Activated CD4-positive, alpha-beta memory T cell treated with anti-CD3 and anti-CD28 coated beads for 36 hours (primary cell): ENCODE measurements at regions not wholly inside any gene's neighbourhood (a gene's known extent, or its start where the extent isn't known, plus 50 kb on each side); places are given as distances from the start of the nearest gene placed in this dataset.

Experiments used
- CTCF ChIA-PET: fragments of 350-600 bp; sonication (Branson Sonifier 250); formaldehyde crosslinking; loops from one replicate; lab custom pipeline; 2021; ENCODE audit warnings: antibody characterized with exemption, inconsistent platforms; lab: Charles Lee
- POLR2A ChIA-PET: fragments of 350-600 bp; sonication (Branson Sonifier 250); formaldehyde crosslinking; loops from one replicate; lab custom pipeline; 2021; ENCODE audit warnings: antibody characterized with exemption; lab: Charles Lee
- DNase-seq: peaks from one replicate; pipeline ENCODE4 v3.0.0-alpha.2; 2020
- H3K27ac Mint-ChIP-seq: one replicate; pipeline ENCODE4 v1.8.0; 2021; ENCODE audit warnings: mixed read lengths
- H3K27me3 Mint-ChIP-seq: one replicate; pipeline ENCODE4 v1.8.0; 2021; ENCODE audit warnings: mixed read lengths
- H3K36me3 Mint-ChIP-seq: one replicate; pipeline ENCODE4 v1.8.0; 2021; ENCODE audit warnings: mixed read lengths
- H3K4me1 Mint-ChIP-seq: one replicate; pipeline ENCODE4 v1.8.0; 2021; ENCODE audit warnings: low read depth, mixed read lengths
- H3K4me3 Mint-ChIP-seq: one replicate; pipeline ENCODE4 v1.8.0; 2021; ENCODE audit warnings: mild to moderate bottlenecking, mixed read lengths
- H3K9me3 Mint-ChIP-seq: one replicate; pipeline ENCODE4 v1.8.0; 2021; ENCODE audit warnings: mixed read lengths
- intact Hi-C: fragments of 100-400 bp; cut with micrococcal nuclease; formaldehyde crosslinking; loops from one replicate; pipeline ENCODE4 v1.15.1; 2023

- no peak for DNase-seq
- H3K27me3 Mint-ChIP-seq = no peaks in the 10 kb centered on the region
- H3K36me3 Mint-ChIP-seq = no peaks in the 10 kb centered on the region
- intact Hi-C loops = no loop called here
- no peak overlapping the region for H3K27ac Mint-ChIP-seq
- H3K4me1 Mint-ChIP-seq = no peaks in the 10 kb centered on the region
- H3K4me3 Mint-ChIP-seq = no peak overlapping the region
- POLR2A ChIA-PET = no interaction called here
- H3K9me3 Mint-ChIP-seq = peaks cover 7% of the 10 kb centered on the region
- CTCF ChIA-PET = no interaction called here
Measured at GRCh38 chr7:110210941-110211608, 879.9 kb upstream of the LRRN3 start.

- ChIA-PET POLR2A (no interaction called here), CTCF (no interaction called here)
- DNase-seq = no peak
- intact Hi-C loops = no loop called here
- H3K27ac Mint-ChIP-seq = no peak overlapping the region
- H3K36me3 Mint-ChIP-seq = no peaks in the 10 kb centered on the region
- H3K27me3 Mint-ChIP-seq = no peaks in the 10 kb centered on the region
- H3K4me1 Mint-ChIP-seq = no peaks in the 10 kb centered on the region
- H3K4me3 Mint-ChIP-seq = no peak overlapping the region
- no peaks in the 10 kb centered on the region for H3K9me3 Mint-ChIP-seq
Measured at GRCh38 chr7:110224643-110225042, 866.3 kb upstream of the LRRN3 start.

- Mint-ChIP-seq H3K9me3 (peaks cover 5% of the 10 kb centered on the region), H3K27ac (no peak overlapping the region), H3K36me3 (no peaks in the 10 kb centered on the region), H3K4me3 (no peak overlapping the region), H3K4me1 (no peaks in the 10 kb centered on the region), H3K27me3 (no peaks in the 10 kb centered on the region)
- intact Hi-C loops = no loop called here
- no peak for DNase-seq
- CTCF ChIA-PET = no interaction called here
- POLR2A ChIA-PET = no interaction called here
Measured at GRCh38 chr7:110246118-110246517, 844.8 kb upstream of the LRRN3 start.

GRCh38 chr7:110253093-110253492 lies 837.8 kb upstream of the LRRN3 start:
- H3K4me1 Mint-ChIP-seq = no peaks in the 10 kb centered on the region
- no peak overlapping the region for H3K27ac Mint-ChIP-seq
- ChIA-PET CTCF (no interaction called here), POLR2A (no interaction called here)
- no peaks in the 10 kb centered on the region for H3K27me3 Mint-ChIP-seq
- H3K36me3 Mint-ChIP-seq = no peaks in the 10 kb centered on the region
- no peak for DNase-seq
- intact Hi-C loops = no loop called here
- no peaks in the 10 kb centered on the region for H3K9me3 Mint-ChIP-seq
- H3K4me3 Mint-ChIP-seq = no peak overlapping the region

- POLR2A ChIA-PET = no interaction called here
- CTCF ChIA-PET = no interaction called here
- no peaks in the 10 kb centered on the region for H3K9me3 Mint-ChIP-seq
- H3K27me3 Mint-ChIP-seq = no peaks in the 10 kb centered on the region
- H3K4me1 Mint-ChIP-seq = no peaks in the 10 kb centered on the region
- H3K36me3 Mint-ChIP-seq = no peaks in the 10 kb centered on the region
- no peak for DNase-seq
- intact Hi-C loops = no loop called here
- no peak overlapping the region for H3K27ac Mint-ChIP-seq
- H3K4me3 Mint-ChIP-seq = no peak overlapping the region
Measured at GRCh38 chr7:110257673-110258072, 833.3 kb upstream of the LRRN3 start.

- intact Hi-C loops = no loop called here
- POLR2A ChIA-PET = no interaction called here
- Mint-ChIP-seq H3K4me1 (no peaks in the 10 kb centered on the region), H3K27ac (no peak overlapping the region), H3K27me3 (no peaks in the 10 kb centered on the region), H3K4me3 (no peak overlapping the region), H3K9me3 (no peaks in the 10 kb centered on the region), H3K36me3 (no peaks in the 10 kb centered on the region)
- DNase-seq = no peak
- CTCF ChIA-PET = no interaction called here
Measured at GRCh38 chr7:110262251-110262650, 828.7 kb upstream of the LRRN3 start.

GRCh38 chr7:110264288-110264687 lies 826.6 kb upstream of the LRRN3 start:
- intact Hi-C loops = no loop called here
- Mint-ChIP-seq H3K36me3 (no peaks in the 10 kb centered on the region), H3K27me3 (no peaks in the 10 kb centered on the region), H3K27ac (no peak overlapping the region), H3K4me3 (no peak overlapping the region), H3K4me1 (no peaks in the 10 kb centered on the region), H3K9me3 (no peaks in the 10 kb centered on the region)
- CTCF ChIA-PET = interaction anchor here (0.6 kb wide), 1 partner anchor 98 kb away, joined by 4 read pairs; no protein-coding TSS in a partner anchor
- POLR2A ChIA-PET = no interaction called here
- no peak for DNase-seq

- intact Hi-C loops = no loop called here
- H3K4me1 Mint-ChIP-seq = no peaks in the 10 kb centered on the region
- POLR2A ChIA-PET = no interaction called here
Measured at GRCh38 chr7:110281362-110281761, 809.6 kb upstream of the LRRN3 start.

GRCh38 chr7:110283056-110283455 lies 807.9 kb upstream of the LRRN3 start:
- Mint-ChIP-seq H3K36me3 (no peaks in the 10 kb centered on the region), H3K4me1 (no peaks in the 10 kb centered on the region), H3K9me3 (no peaks in the 10 kb centered on the region), H3K27ac (no peak overlapping the region), H3K4me3 (no peak overlapping the region), H3K27me3 (no peaks in the 10 kb centered on the region)
- no peak for DNase-seq
- intact Hi-C loops = no loop called here
- CTCF ChIA-PET = no interaction called here
- POLR2A ChIA-PET = no interaction called here

More at GRCh38 chr7:110281362-110281761, 809.6 kb upstream of the LRRN3 start:
- no peaks in the 10 kb centered on the region for H3K36me3 Mint-ChIP-seq
- H3K27ac Mint-ChIP-seq = no peak overlapping the region
- DNase-seq = no peak
- H3K4me3 Mint-ChIP-seq = no peak overlapping the region
- CTCF ChIA-PET = no interaction called here
- H3K9me3 Mint-ChIP-seq = no peaks in the 10 kb centered on the region
- H3K27me3 Mint-ChIP-seq = no peaks in the 10 kb centered on the region

GRCh38 chr7:110291430-110291829 lies 799.5 kb upstream of the LRRN3 start:
- POLR2A ChIA-PET = no interaction called here
- H3K36me3 Mint-ChIP-seq = no peaks in the 10 kb centered on the region

GRCh38 chr7:110296321-110296720 lies 794.6 kb upstream of the LRRN3 start:
- CTCF ChIA-PET = no interaction called here
- H3K36me3 Mint-ChIP-seq = no peaks in the 10 kb centered on the region
- no peak overlapping the region for H3K4me3 Mint-ChIP-seq
- intact Hi-C loops = no loop called here
- no peak for DNase-seq
- H3K27me3 Mint-ChIP-seq = no peaks in the 10 kb centered on the region
- H3K27ac Mint-ChIP-seq = no peak overlapping the region
- POLR2A ChIA-PET = no interaction called here
- no peaks in the 10 kb centered on the region for H3K4me1 Mint-ChIP-seq
- H3K9me3 Mint-ChIP-seq = no peaks in the 10 kb centered on the region

More at GRCh38 chr7:110291430-110291829, 799.5 kb upstream of the LRRN3 start:
- Mint-ChIP-seq H3K27ac (no peak overlapping the region), H3K27me3 (no peaks in the 10 kb centered on the region), H3K4me1 (no peaks in the 10 kb centered on the region), H3K4me3 (no peak overlapping the region), H3K9me3 (no peaks in the 10 kb centered on the region)
- DNase-seq = no peak
- intact Hi-C loops = no loop called here
- CTCF ChIA-PET = no interaction called here

GRCh38 chr7:110307776-110308175 lies 783.2 kb upstream of the LRRN3 start:
- Mint-ChIP-seq H3K36me3 (no peaks in the 10 kb centered on the region), H3K4me3 (no peak overlapping the region), H3K9me3 (peaks cover 2% of the 10 kb centered on the region), H3K4me1 (no peaks in the 10 kb centered on the region), H3K27me3 (no peaks in the 10 kb centered on the region), H3K27ac (no peak overlapping the region)
- DNase-seq = no peak
- ChIA-PET POLR2A (no interaction called here), CTCF (no interaction called here)
- intact Hi-C loops = no loop called here

GRCh38 chr7:110308791-110309190 lies 782.1 kb upstream of the LRRN3 start:
- Mint-ChIP-seq H3K4me3 (no peak overlapping the region), H3K36me3 (no peaks in the 10 kb centered on the region), H3K27ac (no peak overlapping the region), H3K9me3 (peaks cover 2% of the 10 kb centered on the region), H3K27me3 (no peaks in the 10 kb centered on the region), H3K4me1 (no peaks in the 10 kb centered on the region)
- no peak for DNase-seq
- POLR2A ChIA-PET = no interaction called here
- intact Hi-C loops = no loop called here
- CTCF ChIA-PET = no interaction called here
